A549 (cell line): ENCODE measurements at regions not wholly inside any gene's neighbourhood (a gene's known extent, or its start where the extent isn't known, plus 50 kb on each side); places are given as distances from the start of the nearest gene placed in this dataset.

Source experiments
- BHLHE40 ChIP-seq: IDR thresholded peaks from 2 replicates; pipeline ENCODE4 v1.6.1; 2012; ENCODE audit warnings: low read depth, low read length, inconsistent platforms
- CBX2 ChIP-seq: fragments of 200-600 bp; sonication (generic); IDR thresholded peaks from 2 replicates; pipeline ENCODE4 v1.6.1; 2016; ENCODE audit warnings: low read depth, mild to moderate bottlenecking, borderline replicate concordance
- CBX8 ChIP-seq: fragments of 200-600 bp; sonication (generic); IDR thresholded peaks from 2 replicates; pipeline ENCODE4 v1.6.1; 2016
- CHD2 ChIP-seq: fragments of 150-350 bp; IDR thresholded peaks from 2 replicates; pipeline ENCODE4 v1.6.1; 2014; ENCODE audit warnings: low read length; ENCODE audit not compliant: partially characterized antibody
- CHD4 ChIP-seq: fragments of 200-600 bp; sonication (generic); IDR thresholded peaks from 2 replicates; pipeline ENCODE4 v1.6.1; 2016; ENCODE audit warnings: antibody characterized with exemption, mild to moderate bottlenecking, borderline replicate concordance
- EHF ChIP-seq: fragments of 250-450 bp; sonication (Bioruptor Pico); IDR thresholded peaks from 2 replicates; pipeline ENCODE4 v1.5.0; 2020; ENCODE audit warnings: mild to moderate bottlenecking
- ESRRA ChIP-seq: fragments of 150-350 bp; IDR thresholded peaks from 2 replicates; pipeline ENCODE4 v1.6.1; 2014; ENCODE audit warnings: mild to moderate bottlenecking, low read length, borderline replicate concordance
- FOSB ChIP-seq: fragments of 250-450 bp; sonication (Bioruptor Pico); IDR thresholded peaks from 2 replicates; pipeline ENCODE4 v1.5.0; 2020; ENCODE audit warnings: mild to moderate bottlenecking, moderate library complexity
- FOXS1 ChIP-seq: fragments of 250-450 bp; sonication (Bioruptor Pico); IDR thresholded peaks from 2 replicates; pipeline ENCODE4 v1.5.0; 2020; ENCODE audit warnings: mild to moderate bottlenecking, moderate library complexity
- HOXB13 ChIP-seq: fragments of 250-450 bp; sonication (Bioruptor Pico); IDR thresholded peaks from 2 replicates; pipeline ENCODE4 v1.5.0; 2020; ENCODE audit warnings: low read depth, mild to moderate bottlenecking, moderate library complexity
- JUNB ChIP-seq: fragments of >200 bp; sonication (Bioruptor Twin); formaldehyde crosslinking; IDR thresholded peaks from 2 replicates; pipeline ENCODE4 v1.6.1; 2016
- KDM1A ChIP-seq: fragments of 200-600 bp; sonication (generic); IDR thresholded peaks from 2 replicates; pipeline ENCODE4 v1.6.1; 2016; ENCODE audit warnings: low read depth, mild to moderate bottlenecking
- MAFK ChIP-seq: fragments of 450-650 bp; IDR thresholded peaks from 2 replicates; pipeline ENCODE4 v1.6.1; 2014; ENCODE audit not compliant: partially characterized antibody
- MYC ChIP-seq: IDR thresholded peaks from 2 replicates; pipeline ENCODE4 v1.6.1; 2012; ENCODE audit warnings: mild to moderate bottlenecking, inconsistent platforms, low read length, improper control_type of control experiment, borderline replicate concordance
- NFE2L2 ChIP-seq: fragments of 150-350 bp; conservative IDR thresholded peaks from 2 replicates; pipeline ENCODE4 v1.6.1; 2014; ENCODE audit warnings: low read length
- POLR2AphosphoS2 ChIP-seq: conservative IDR thresholded peaks from 2 replicates; pipeline ENCODE4 v1.6.1; 2012; ENCODE audit warnings: low read length, improper control_type of control experiment, inconsistent platforms
- RAD21 ChIP-seq, 2 experiments: fragments of >200 bp in 1 of 2; sonication (Bioruptor Twin) in 1 of 2; formaldehyde crosslinking in 1 of 2; IDR thresholded peaks in 1 of 2; conservative IDR thresholded peaks in 1 of 2; 2 replicates in 1 of 2; 3 replicates in 1 of 2; pipeline ENCODE4 v1.6.1; 2012 to 2018; ENCODE audit warnings: inconsistent platforms in 1 of 2
- REST ChIP-seq: fragments of 200-600 bp; sonication (generic); IDR thresholded peaks from 2 replicates; pipeline ENCODE4 v1.6.1; 2016; ENCODE audit warnings: antibody characterized with exemption, mild to moderate bottlenecking, moderate library complexity
- TP53 ChIP-seq: fragments of 250-450 bp; sonication (Bioruptor Pico); IDR thresholded peaks from 2 replicates; pipeline ENCODE4 v1.5.0; 2021; ENCODE audit warnings: mild to moderate bottlenecking, moderate library complexity
- ZFP36 ChIP-seq: fragments of 450-650 bp; IDR thresholded peaks from 2 replicates; pipeline ENCODE4 v1.6.1; 2014; ENCODE audit warnings: borderline replicate concordance; ENCODE audit not compliant: partially characterized antibody
- ZSCAN20 ChIP-seq: fragments of 250-450 bp; sonication (Bioruptor Pico); IDR thresholded peaks from 2 replicates; pipeline ENCODE4 v1.8.0; 2022; ENCODE audit warnings: mild to moderate bottlenecking, moderate library complexity
- TF ChIP-seq, protein P1 (sequence below): fragments of >200 bp; sonication (Bioruptor Twin); formaldehyde crosslinking; IDR thresholded peaks from 3 replicates; pipeline ENCODE4 v1.5.1; 2016
- TF ChIP-seq, protein P2 (sequence below): fragments of 150-350 bp; IDR thresholded peaks from 2 replicates; pipeline ENCODE4 v1.6.1; 2014; ENCODE audit warnings: low read depth, mild to moderate bottlenecking, low read length

DNA sequence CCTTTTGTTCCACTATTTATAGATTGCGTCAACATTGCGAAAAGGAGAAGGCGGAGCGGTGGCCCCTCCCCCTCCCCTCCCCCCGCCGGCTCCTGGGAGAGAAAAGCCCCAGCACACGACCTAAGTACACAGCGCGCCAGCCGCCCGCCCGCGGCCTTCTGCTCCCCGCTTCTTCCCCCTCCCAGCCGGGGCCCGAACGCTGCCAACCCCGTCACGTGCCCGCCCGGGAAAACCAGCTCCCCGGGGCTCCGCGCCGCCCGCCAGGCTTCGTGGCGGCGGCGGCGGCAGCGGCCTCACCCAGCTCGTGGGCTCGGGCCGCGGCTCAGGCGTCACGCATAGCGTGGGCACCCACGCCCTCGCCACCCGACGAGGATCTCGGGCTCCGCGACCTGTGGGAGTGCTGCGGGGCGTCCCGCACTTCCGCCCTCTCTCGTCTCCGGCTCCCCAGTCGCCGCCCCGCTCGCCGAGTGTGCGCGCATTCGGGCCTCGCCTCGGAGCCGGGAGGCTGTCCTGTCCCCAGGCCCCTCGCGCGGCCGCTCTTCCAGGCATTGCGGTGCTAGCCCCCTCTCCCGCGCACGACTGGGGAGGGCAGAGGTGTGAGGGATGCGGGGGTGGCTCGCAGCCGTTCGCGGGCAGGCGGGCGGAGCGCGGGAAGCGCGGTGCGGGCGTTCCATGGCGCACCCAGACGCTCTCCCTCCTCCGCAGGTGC lies 110.5 kb downstream of the KCNRG start (continued):
- TF ChIP-seq, protein P1, sequence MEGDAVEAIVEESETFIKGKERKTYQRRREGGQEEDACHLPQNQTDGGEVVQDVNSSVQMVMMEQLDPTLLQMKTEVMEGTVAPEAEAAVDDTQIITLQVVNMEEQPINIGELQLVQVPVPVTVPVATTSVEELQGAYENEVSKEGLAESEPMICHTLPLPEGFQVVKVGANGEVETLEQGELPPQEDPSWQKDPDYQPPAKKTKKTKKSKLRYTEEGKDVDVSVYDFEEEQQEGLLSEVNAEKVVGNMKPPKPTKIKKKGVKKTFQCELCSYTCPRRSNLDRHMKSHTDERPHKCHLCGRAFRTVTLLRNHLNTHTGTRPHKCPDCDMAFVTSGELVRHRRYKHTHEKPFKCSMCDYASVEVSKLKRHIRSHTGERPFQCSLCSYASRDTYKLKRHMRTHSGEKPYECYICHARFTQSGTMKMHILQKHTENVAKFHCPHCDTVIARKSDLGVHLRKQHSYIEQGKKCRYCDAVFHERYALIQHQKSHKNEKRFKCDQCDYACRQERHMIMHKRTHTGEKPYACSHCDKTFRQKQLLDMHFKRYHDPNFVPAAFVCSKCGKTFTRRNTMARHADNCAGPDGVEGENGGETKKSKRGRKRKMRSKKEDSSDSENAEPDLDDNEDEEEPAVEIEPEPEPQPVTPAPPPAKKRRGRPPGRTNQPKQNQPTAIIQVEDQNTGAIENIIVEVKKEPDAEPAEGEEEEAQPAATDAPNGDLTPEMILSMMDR: no peak
- TF ChIP-seq HOXB13 (CRISPR knock-in tag) (no peak), ZSCAN20 (CRISPR knock-in tag) (no peak), BHLHE40 (no peak), MAFK (no peak), EHF (CRISPR knock-in tag) (no peak), KDM1A (no peak), MYC (no peak), ESRRA (no peak), CBX8 (no peak), FOSB (CRISPR knock-in tag) (no peak), REST (0 out of 2 replicates have a peak, but pooled peaks have one; percentile 11), POLR2AphosphoS2 (no peak), ZFP36 (no peak), CHD4 (no peak), CBX2 (no peak), CHD2 (no peak), FOXS1 (CRISPR knock-in tag) (no peak), RAD21 (conservative IDR thresholded peaks at IDR 0.05 in 1 of 2, IDR thresholded peaks at IDR 0.05 in 1 of 2) (no peak; a peak in 1 of 5 replicates), TP53 (CRISPR knock-in tag) (0 out of 2 replicates have a peak, but pooled peaks have one; percentile 32), NFE2L2 (no peak), JUNB (no peak)
- TF ChIP-seq, protein P2, sequence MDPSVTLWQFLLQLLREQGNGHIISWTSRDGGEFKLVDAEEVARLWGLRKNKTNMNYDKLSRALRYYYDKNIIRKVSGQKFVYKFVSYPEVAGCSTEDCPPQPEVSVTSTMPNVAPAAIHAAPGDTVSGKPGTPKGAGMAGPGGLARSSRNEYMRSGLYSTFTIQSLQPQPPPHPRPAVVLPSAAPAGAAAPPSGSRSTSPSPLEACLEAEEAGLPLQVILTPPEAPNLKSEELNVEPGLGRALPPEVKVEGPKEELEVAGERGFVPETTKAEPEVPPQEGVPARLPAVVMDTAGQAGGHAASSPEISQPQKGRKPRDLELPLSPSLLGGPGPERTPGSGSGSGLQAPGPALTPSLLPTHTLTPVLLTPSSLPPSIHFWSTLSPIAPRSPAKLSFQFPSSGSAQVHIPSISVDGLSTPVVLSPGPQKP: no peak
